ENCODE measurements at regions not wholly inside any gene's neighbourhood (a gene's known extent, or its start where the extent isn't known, plus 50 kb on each side); places are given as distances from the start of the nearest gene placed in this dataset.
A peak's percentile ranks its signal among the peaks of the same experiment; 100 is the strongest.

- no peak overlapping the region for H3K27ac ChIP-seq (ENCODE audit: low read depth in 2 of 2, low read length in 2 of 2)
- H3K4me3 ChIP-seq (ENCODE audit: low read length in 2 of 2), result no peak overlapping the region
- no peaks in the 10 kb centered on the region for H3K4me1 ChIP-seq (ENCODE audit: control insufficient read depth in 2 of 2, insufficient read depth in 2 of 2, low read length in 2 of 2)
- H3K9me3 ChIP-seq (ENCODE audit: control insufficient read depth in 2 of 2, low read length in 2 of 2), result no peaks in the 10 kb centered on the region
- no peak overlapping the region for H3K9ac ChIP-seq (ENCODE audit: low read depth in 1 of 2, low read length in 2 of 2)
- no peaks in the 10 kb centered on the region for H3K27me3 ChIP-seq (ENCODE audit: control insufficient read depth in 2 of 2, insufficient read depth in 2 of 2, low read length in 2 of 2)
- no peaks in the 10 kb centered on the region for H3K36me3 ChIP-seq (ENCODE audit: control insufficient read depth in 2 of 2, insufficient read depth in 2 of 2, low read length in 2 of 2)
Measured at GRCh38 chr4:137181293-137181899, 350.9 kb downstream of the PCDH18 start.

GRCh38 chr4:137180349-137180748 is 351.9 kb downstream of the PCDH18 start:
- no peaks in the 10 kb centered on the region for H3K9me3 ChIP-seq (ENCODE audit: control insufficient read depth in 2 of 2, low read length in 2 of 2)
- H3K9ac ChIP-seq (ENCODE audit: low read depth in 1 of 2, low read length in 2 of 2), result no peak overlapping the region
- no peak overlapping the region for H3K4me3 ChIP-seq (ENCODE audit: low read length in 2 of 2)
- H3K27me3 ChIP-seq (ENCODE audit: control insufficient read depth in 2 of 2, insufficient read depth in 2 of 2, low read length in 2 of 2), result no peaks in the 10 kb centered on the region
- no peaks in the 10 kb centered on the region for H3K36me3 ChIP-seq (ENCODE audit: control insufficient read depth in 2 of 2, insufficient read depth in 2 of 2, low read length in 2 of 2)
- no peak overlapping the region for H3K27ac ChIP-seq (ENCODE audit: low read depth in 2 of 2, low read length in 2 of 2)
- H3K4me1 ChIP-seq (ENCODE audit: control insufficient read depth in 2 of 2, insufficient read depth in 2 of 2, low read length in 2 of 2), result no peaks in the 10 kb centered on the region

GRCh38 chr4:137156807-137157206 is 375.5 kb downstream of the PCDH18 start:
- Histone ChIP-seq H3K4me1 (ENCODE audit: control insufficient read depth in 2 of 2, insufficient read depth in 2 of 2, low read length in 2 of 2) (no peaks in the 10 kb centered on the region), H3K27ac (ENCODE audit: low read depth in 2 of 2, low read length in 2 of 2) (no peak overlapping the region), H3K9ac (ENCODE audit: low read depth in 1 of 2, low read length in 2 of 2) (no peak overlapping the region), H3K9me3 (ENCODE audit: control insufficient read depth in 2 of 2, low read length in 2 of 2) (no peaks in the 10 kb centered on the region), H3K36me3 (ENCODE audit: control insufficient read depth in 2 of 2, insufficient read depth in 2 of 2, low read length in 2 of 2) (no peaks in the 10 kb centered on the region), H3K4me3 (ENCODE audit: low read length in 2 of 2) (no peak overlapping the region), H3K27me3 (ENCODE audit: control insufficient read depth in 2 of 2, insufficient read depth in 2 of 2, low read length in 2 of 2) (no peaks in the 10 kb centered on the region)

- Histone ChIP-seq H3K9ac (ENCODE audit: low read depth in 1 of 2, low read length in 2 of 2) (no peak overlapping the region), H3K36me3 (ENCODE audit: control insufficient read depth in 2 of 2, insufficient read depth in 2 of 2, low read length in 2 of 2) (no peaks in the 10 kb centered on the region), H3K4me1 (ENCODE audit: control insufficient read depth in 2 of 2, insufficient read depth in 2 of 2, low read length in 2 of 2) (no peaks in the 10 kb centered on the region), H3K27ac (ENCODE audit: low read depth in 2 of 2, low read length in 2 of 2) (no peak overlapping the region), H3K9me3 (ENCODE audit: control insufficient read depth in 2 of 2, low read length in 2 of 2) (no peaks in the 10 kb centered on the region), H3K4me3 (ENCODE audit: low read length in 2 of 2) (no peak overlapping the region), H3K27me3 (ENCODE audit: control insufficient read depth in 2 of 2, insufficient read depth in 2 of 2, low read length in 2 of 2) (no peaks in the 10 kb centered on the region)
Measured at GRCh38 chr4:137156054-137156453, 376.2 kb downstream of the PCDH18 start.

DNA sequence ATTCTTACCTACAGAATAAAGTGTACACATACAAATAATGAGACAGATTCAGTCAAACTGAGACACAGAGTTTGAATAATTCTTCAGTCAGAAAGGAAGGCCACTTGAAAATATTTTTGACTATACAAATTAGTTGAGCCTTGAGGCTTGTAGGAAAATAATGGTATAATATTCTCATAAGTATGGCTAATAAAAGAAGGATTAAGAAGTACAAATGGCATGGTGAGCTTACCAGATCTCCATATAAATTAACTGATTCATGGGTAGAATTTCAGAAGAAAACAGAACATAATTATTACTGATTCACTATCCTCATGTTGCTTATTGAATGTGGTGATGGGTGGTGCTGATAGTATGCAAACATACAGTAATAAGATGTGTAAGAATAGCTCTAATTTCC is 401.1 kb downstream of the PCDH18 start:
- Histone ChIP-seq H3K27me3 (ENCODE audit: control insufficient read depth in 2 of 2, insufficient read depth in 2 of 2, low read length in 2 of 2) (no peaks in the 10 kb centered on the region), H3K4me1 (ENCODE audit: control insufficient read depth in 2 of 2, insufficient read depth in 2 of 2, low read length in 2 of 2) (no peaks in the 10 kb centered on the region), H3K9me3 (ENCODE audit: control insufficient read depth in 2 of 2, low read length in 2 of 2) (no peaks in the 10 kb centered on the region), H3K4me3 (ENCODE audit: low read length in 2 of 2) (no peak overlapping the region), H3K27ac (ENCODE audit: low read depth in 2 of 2, low read length in 2 of 2) (no peak overlapping the region), H3K36me3 (ENCODE audit: control insufficient read depth in 2 of 2, insufficient read depth in 2 of 2, low read length in 2 of 2) (no peaks in the 10 kb centered on the region), H3K9ac (ENCODE audit: low read depth in 1 of 2, low read length in 2 of 2) (no peak overlapping the region)

DNA sequence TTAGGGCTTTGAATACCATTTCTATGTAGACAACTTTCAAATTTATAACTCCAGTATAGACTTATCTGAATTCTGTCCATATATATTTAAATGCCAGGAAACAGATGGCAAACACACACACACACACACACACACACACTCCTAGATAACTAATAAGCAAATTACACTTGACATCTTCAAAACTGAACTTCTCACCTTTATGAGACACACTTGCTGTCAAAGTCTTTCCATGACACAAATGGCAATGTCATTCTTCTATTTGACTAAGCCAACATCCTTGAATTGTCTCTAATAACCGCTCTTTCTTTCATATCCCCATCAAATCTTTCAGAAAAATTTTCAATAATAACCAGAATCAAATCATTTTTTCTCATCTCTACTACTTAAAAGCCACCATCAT is 402.4 kb downstream of the PCDH18 start:
- Histone ChIP-seq H3K4me1 (ENCODE audit: control insufficient read depth in 2 of 2, insufficient read depth in 2 of 2, low read length in 2 of 2) (no peaks in the 10 kb centered on the region), H3K9me3 (ENCODE audit: control insufficient read depth in 2 of 2, low read length in 2 of 2) (no peaks in the 10 kb centered on the region), H3K4me3 (ENCODE audit: low read length in 2 of 2) (no peak overlapping the region), H3K27me3 (ENCODE audit: control insufficient read depth in 2 of 2, insufficient read depth in 2 of 2, low read length in 2 of 2) (no peaks in the 10 kb centered on the region), H3K9ac (ENCODE audit: low read depth in 1 of 2, low read length in 2 of 2) (no peak overlapping the region), H3K36me3 (ENCODE audit: control insufficient read depth in 2 of 2, insufficient read depth in 2 of 2, low read length in 2 of 2) (no peaks in the 10 kb centered on the region), H3K27ac (ENCODE audit: low read depth in 2 of 2, low read length in 2 of 2) (no peak overlapping the region)

DNA sequence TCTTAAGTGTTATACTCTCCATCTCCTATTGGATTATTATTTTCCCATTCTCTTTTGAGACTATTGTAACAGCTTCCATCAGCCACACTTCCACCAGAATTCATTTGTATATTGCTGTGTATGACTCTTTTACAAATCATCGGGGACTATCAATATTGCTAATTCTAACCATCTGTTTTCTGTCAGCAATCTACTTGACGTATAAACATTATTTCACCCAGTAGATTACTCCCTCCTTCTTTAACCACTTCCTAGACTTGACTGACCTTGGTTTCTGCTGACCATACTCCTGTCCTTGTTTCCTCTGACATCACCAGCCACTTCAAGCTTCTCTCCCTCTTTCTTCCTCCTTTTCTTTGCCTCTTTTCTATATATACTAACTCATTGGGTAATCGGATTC is 402.9 kb downstream of the PCDH18 start:
- Histone ChIP-seq H3K27ac (ENCODE audit: low read depth in 2 of 2, low read length in 2 of 2) (no peak overlapping the region), H3K9ac (ENCODE audit: low read depth in 1 of 2, low read length in 2 of 2) (no peak overlapping the region), H3K4me1 (ENCODE audit: control insufficient read depth in 2 of 2, insufficient read depth in 2 of 2, low read length in 2 of 2) (no peaks in the 10 kb centered on the region), H3K36me3 (ENCODE audit: control insufficient read depth in 2 of 2, insufficient read depth in 2 of 2, low read length in 2 of 2) (no peaks in the 10 kb centered on the region), H3K4me3 (ENCODE audit: low read length in 2 of 2) (no peak overlapping the region), H3K27me3 (ENCODE audit: control insufficient read depth in 2 of 2, insufficient read depth in 2 of 2, low read length in 2 of 2) (no peaks in the 10 kb centered on the region), H3K9me3 (ENCODE audit: control insufficient read depth in 2 of 2, low read length in 2 of 2) (no peaks in the 10 kb centered on the region)

- Histone ChIP-seq H3K27ac (ENCODE audit: low read depth in 2 of 2, low read length in 2 of 2) (no peak overlapping the region), H3K36me3 (ENCODE audit: control insufficient read depth in 2 of 2, insufficient read depth in 2 of 2, low read length in 2 of 2) (no peaks in the 10 kb centered on the region), H3K4me1 (ENCODE audit: control insufficient read depth in 2 of 2, insufficient read depth in 2 of 2, low read length in 2 of 2) (no peaks in the 10 kb centered on the region), H3K9ac (ENCODE audit: low read depth in 1 of 2, low read length in 2 of 2) (no peak overlapping the region), H3K27me3 (ENCODE audit: control insufficient read depth in 2 of 2, insufficient read depth in 2 of 2, low read length in 2 of 2) (no peaks in the 10 kb centered on the region), H3K4me3 (ENCODE audit: low read length in 2 of 2) (peak overlapping the region; percentile 2 to 64), H3K9me3 (ENCODE audit: control insufficient read depth in 2 of 2, low read length in 2 of 2) (no peaks in the 10 kb centered on the region)
Measured at GRCh38 chr4:137125011-137125410, 407.3 kb downstream of the PCDH18 start.

- Histone ChIP-seq H3K27ac (ENCODE audit: low read depth in 2 of 2, low read length in 2 of 2) (no peak overlapping the region), H3K36me3 (ENCODE audit: control insufficient read depth in 2 of 2, insufficient read depth in 2 of 2, low read length in 2 of 2) (no peaks in the 10 kb centered on the region), H3K9me3 (ENCODE audit: control insufficient read depth in 2 of 2, low read length in 2 of 2) (no peaks in the 10 kb centered on the region), H3K4me3 (ENCODE audit: low read length in 2 of 2) (peak overlapping the region; percentile 2 to 64), H3K4me1 (ENCODE audit: control insufficient read depth in 2 of 2, insufficient read depth in 2 of 2, low read length in 2 of 2) (no peaks in the 10 kb centered on the region), H3K9ac (ENCODE audit: low read depth in 1 of 2, low read length in 2 of 2) (no peak overlapping the region), H3K27me3 (ENCODE audit: control insufficient read depth in 2 of 2, insufficient read depth in 2 of 2, low read length in 2 of 2) (no peaks in the 10 kb centered on the region)
Measured at GRCh38 chr4:137124278-137124932, 407.9 kb downstream of the PCDH18 start.

- no peaks in the 10 kb centered on the region for H3K4me1 ChIP-seq (ENCODE audit: control insufficient read depth in 2 of 2, insufficient read depth in 2 of 2, low read length in 2 of 2)
- no peak overlapping the region for H3K4me3 ChIP-seq (ENCODE audit: low read length in 2 of 2)
- H3K9me3 ChIP-seq (ENCODE audit: control insufficient read depth in 2 of 2, low read length in 2 of 2), result no peaks in the 10 kb centered on the region
- no peak overlapping the region for H3K9ac ChIP-seq (ENCODE audit: low read depth in 1 of 2, low read length in 2 of 2)
- no peaks in the 10 kb centered on the region for H3K36me3 ChIP-seq (ENCODE audit: control insufficient read depth in 2 of 2, insufficient read depth in 2 of 2, low read length in 2 of 2)
- no peaks in the 10 kb centered on the region for H3K27me3 ChIP-seq (ENCODE audit: control insufficient read depth in 2 of 2, insufficient read depth in 2 of 2, low read length in 2 of 2)
- H3K27ac ChIP-seq (ENCODE audit: low read depth in 2 of 2, low read length in 2 of 2), result no peak overlapping the region
Measured at GRCh38 chr4:137122876-137123275, 409.4 kb downstream of the PCDH18 start.

All from mucosa of rectum (tissue), 2 donors.